Nephron progenitor cell (in vitro differentiated cells): ENCODE measurements at regions not wholly inside any gene's neighbourhood (a gene's known extent, or its start where the extent isn't known, plus 50 kb on each side); places are given as distances from the start of the nearest gene placed in this dataset.

ENCODE experiments used
- DNase-seq: peaks from one replicate; pipeline ENCODE4 v3.0.0; 2021
- H3K27ac Mint-ChIP-seq: 2 replicates; pipeline ENCODE4 v1.8.0; 2021; ENCODE audit warnings: mild to moderate bottlenecking, moderate library complexity, mixed read lengths
- H3K27me3 Mint-ChIP-seq: 2 replicates; pipeline ENCODE4 v1.8.0; 2021; ENCODE audit warnings: mild to moderate bottlenecking, low read depth, mixed read lengths; ENCODE audit not compliant: poor library complexity
- H3K36me3 Mint-ChIP-seq: 2 replicates; pipeline ENCODE4 v1.8.0; 2021; ENCODE audit warnings: low read depth, mixed read lengths
- H3K4me1 Mint-ChIP-seq: 2 replicates; pipeline ENCODE4 v1.8.0; 2021; ENCODE audit warnings: mixed read lengths
- H3K4me3 Mint-ChIP-seq: 2 replicates; pipeline ENCODE4 v1.8.0; 2021; ENCODE audit warnings: mild to moderate bottlenecking, moderate library complexity, mixed read lengths
- H3K9me3 Mint-ChIP-seq: 2 replicates; pipeline ENCODE4 v1.8.0; 2021; ENCODE audit warnings: mild to moderate bottlenecking, moderate library complexity, mixed read lengths
- CTCF ChIP-seq: fragments of 200-600 bp; sonication (generic); IDR thresholded peaks from 2 replicates; pipeline ENCODE4 v1.5.0; 2021; ENCODE audit warnings: antibody characterized with exemption

GRCh38 chr12:86634456-86635410 is 378.5 kb upstream of the MGAT4C start:
- Mint-ChIP-seq H3K36me3 (no peaks in the 10 kb centered on the region), H3K27me3 (no peaks in the 10 kb centered on the region), H3K4me3 (no peak overlapping the region), H3K9me3 (peaks cover 10% of the 10 kb centered on the region), H3K27ac (peak overlapping the region; percentile 91), H3K4me1 (no peaks in the 10 kb centered on the region)
- no peak for TF ChIP-seq CTCF
- no peak for DNase-seq

- no peak overlapping the region for H3K4me3 Mint-ChIP-seq
- H3K27ac Mint-ChIP-seq: no peak overlapping the region
- TF ChIP-seq CTCF: no peak
- peaks cover 73% of the 10 kb centered on the region for H3K9me3 Mint-ChIP-seq
- DNase-seq: no peak
- H3K36me3 Mint-ChIP-seq: no peaks in the 10 kb centered on the region
- H3K4me1 Mint-ChIP-seq: no peaks in the 10 kb centered on the region
- no peaks in the 10 kb centered on the region for H3K27me3 Mint-ChIP-seq
Observed at GRCh38 chr12:86627001-86627400, 370.8 kb upstream of the MGAT4C start.

GRCh38 chr12:86623267-86623666 is 367.1 kb upstream of the MGAT4C start:
- Mint-ChIP-seq H3K27ac (no peak overlapping the region), H3K36me3 (no peaks in the 10 kb centered on the region), H3K4me3 (no peak overlapping the region), H3K4me1 (no peaks in the 10 kb centered on the region), H3K9me3 (peaks cover 52% of the 10 kb centered on the region), H3K27me3 (no peaks in the 10 kb centered on the region)
- no peak for TF ChIP-seq CTCF
- no peak for DNase-seq

DNA sequence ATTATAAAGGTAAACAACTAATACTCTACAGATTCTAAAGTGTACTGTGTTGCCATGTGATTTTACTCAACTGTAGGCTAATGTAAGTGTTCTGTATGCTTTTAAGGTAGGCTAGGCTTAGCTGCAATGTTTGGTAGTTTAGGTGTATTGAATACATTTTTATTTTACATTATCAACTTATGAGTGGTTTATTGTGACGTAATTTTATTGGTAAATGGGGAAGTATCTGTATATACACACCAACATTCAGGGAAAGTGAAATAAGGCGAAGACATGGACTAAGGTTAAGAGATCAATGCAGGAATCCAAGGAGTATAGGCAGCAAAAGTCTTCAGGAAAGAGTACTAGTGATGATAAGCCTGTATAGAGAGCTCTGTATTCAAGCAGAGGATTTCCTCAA is 365.8 kb upstream of the MGAT4C start:
- TF ChIP-seq CTCF: no peak
- DNase-seq: no peak
- no peaks in the 10 kb centered on the region for H3K4me1 Mint-ChIP-seq
- H3K27me3 Mint-ChIP-seq: no peaks in the 10 kb centered on the region
- no peak overlapping the region for H3K27ac Mint-ChIP-seq
- H3K9me3 Mint-ChIP-seq: peaks cover 41% of the 10 kb centered on the region
- no peak overlapping the region for H3K4me3 Mint-ChIP-seq
- H3K36me3 Mint-ChIP-seq: no peaks in the 10 kb centered on the region

DNA sequence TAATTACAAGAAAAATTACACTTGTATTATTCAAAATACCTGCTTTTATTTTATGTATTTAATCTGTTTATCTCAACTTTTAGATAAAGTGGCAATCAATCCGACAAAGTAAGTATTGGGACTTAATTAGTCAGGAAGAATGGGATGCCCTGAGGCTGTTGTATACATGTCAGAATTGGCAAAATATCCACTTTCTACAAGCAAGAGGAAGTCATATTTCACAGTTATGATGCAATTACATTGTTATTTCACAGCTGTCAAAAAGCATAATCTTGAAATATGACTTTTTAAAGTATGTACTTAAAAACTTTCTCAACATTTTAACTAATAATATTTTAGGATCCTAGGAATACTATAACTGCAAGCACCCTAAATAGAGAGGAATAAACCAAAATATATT is 357.1 kb upstream of the MGAT4C start:
- TF ChIP-seq CTCF: no peak
- no peaks in the 10 kb centered on the region for H3K36me3 Mint-ChIP-seq
- no peak overlapping the region for H3K27ac Mint-ChIP-seq
- no peak overlapping the region for H3K4me3 Mint-ChIP-seq
- H3K9me3 Mint-ChIP-seq: no peaks in the 10 kb centered on the region
- no peak for DNase-seq
- peaks cover 5% of the 10 kb centered on the region for H3K27me3 Mint-ChIP-seq
- H3K4me1 Mint-ChIP-seq: no peaks in the 10 kb centered on the region

DNA sequence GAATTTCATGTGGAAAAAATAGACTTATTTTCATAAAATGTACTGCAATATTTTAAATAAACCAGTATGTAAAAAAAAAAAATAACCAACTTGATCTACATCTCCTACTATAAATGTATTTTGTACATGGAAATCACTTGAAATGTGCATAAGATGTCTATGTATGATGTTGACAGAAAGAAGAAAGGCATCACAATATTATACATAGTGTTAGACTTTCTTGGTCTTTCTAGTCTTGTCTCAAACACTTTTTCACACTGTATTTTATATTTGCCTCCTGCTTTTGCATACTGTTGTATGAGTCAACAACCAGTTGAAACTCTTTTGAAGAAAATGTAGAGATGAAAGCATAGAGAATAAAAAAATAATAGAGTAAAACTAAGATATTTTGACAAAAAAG is 352.4 kb upstream of the MGAT4C start:
- no peaks in the 10 kb centered on the region for H3K36me3 Mint-ChIP-seq
- no peaks in the 10 kb centered on the region for H3K4me1 Mint-ChIP-seq
- H3K27ac Mint-ChIP-seq: no peak overlapping the region
- no peaks in the 10 kb centered on the region for H3K9me3 Mint-ChIP-seq
- peaks cover 5% of the 10 kb centered on the region for H3K27me3 Mint-ChIP-seq
- DNase-seq: no peak
- H3K4me3 Mint-ChIP-seq: no peak overlapping the region
- TF ChIP-seq CTCF: no peak
